Endothelial cell of umbilical vein (primary cell): ENCODE measurements at regions not wholly inside any gene's neighbourhood (a gene's known extent, or its start where the extent isn't known, plus 50 kb on each side); places are given as distances from the start of the nearest gene placed in this dataset.
A peak's percentile ranks its signal among the peaks of the same experiment; 100 is the strongest.

Experiments used
- BruUV-seq: library from RNA; stranded (reverse); fragments of 400-500 nt; replicated peaks from 2 replicates; lab custom pipeline; 2021; lab: Mats Ljungman, UMichigan
- CTCF ChIA-PET: fragments of 300-600, 350-600 bp; sonication (Branson Sonifier 250); formaldehyde crosslinking; loops from one replicate; lab custom pipeline; 2021; ENCODE audit warnings: antibody characterized with exemption, inconsistent platforms; lab: Charles Lee
- POLR2A ChIA-PET: fragments of 300-600, 350-600 bp; sonication (Branson Sonifier 250); formaldehyde crosslinking; loops from one replicate; lab custom pipeline; 2021; ENCODE audit warnings: antibody characterized with exemption, inconsistent platforms; lab: Charles Lee
- DNase-seq: peaks from one replicate; pipeline ENCODE4 v3.0.0-alpha.2; 2011; ENCODE audit warnings: low read depth, low spot score
- FAIRE-seq: peaks from 2 replicates; lab custom pipeline; 2011; peaks lifted over from hg19 to GRCh38; lab: Jason Lieb, UNC
- H2AFZ ChIP-seq: 2 replicates; pipeline ENCODE4 v1.6.0; 2012; ENCODE audit warnings: low read depth, low read length, control low read depth, inconsistent platforms
- H3K27ac ChIP-seq: 2 replicates; pipeline ENCODE4 v1.5.1; 2011; ENCODE audit warnings: low read depth, mild to moderate bottlenecking, control low read depth, low read length, moderate library complexity; ENCODE audit not compliant: insufficient read depth
- H3K27me3 ChIP-seq, 2 experiments: 2 replicates each; pipeline versions ENCODE4 v1.6.0 to v1.6.1; 2011; ENCODE audit warnings: low read length in 2 of 2, mixed read lengths in 1 of 2; ENCODE audit not compliant: control insufficient read depth in 2 of 2, insufficient read depth in 2 of 2
- H3K36me3 ChIP-seq, 2 experiments: 2 replicates in 1 of 2; 3 replicates in 1 of 2; pipeline ENCODE4 v1.5.1; 2011; ENCODE audit warnings: low read length in 2 of 2, mild to moderate bottlenecking in 1 of 2, moderate library complexity in 1 of 2; ENCODE audit not compliant: control insufficient read depth in 2 of 2, insufficient read depth in 2 of 2; ENCODE audit errors: extremely low read depth in 1 of 2
- H3K4me1 ChIP-seq: 3 replicates; pipeline ENCODE4 v1.5.1; 2011; ENCODE audit warnings: mild to moderate bottlenecking, low read length; ENCODE audit not compliant: control insufficient read depth, insufficient read depth; ENCODE audit errors: extremely low read depth
- H3K4me2 ChIP-seq: 2 replicates; pipeline ENCODE4 v1.6.1; 2011; ENCODE audit warnings: low read length, control low read depth, mixed read lengths; ENCODE audit not compliant: insufficient read depth
- H3K4me3 ChIP-seq, 3 experiments: fragments of 200-600 bp in 1 of 3; sonication (generic), shearing (Covaris generic) in 1 of 3; replicated peaks in 1 of 3; 2 replicates each; pipeline ENCODE4 v1.5.1; 2011 to 2016; ENCODE audit warnings: control low read depth in 3 of 3, low read length in 3 of 3, mild to moderate bottlenecking in 2 of 3, inconsistent platforms in 1 of 3, low read depth in 1 of 3, moderate library complexity in 1 of 3; ENCODE audit not compliant: insufficient read depth in 1 of 3
- H3K79me2 ChIP-seq: 2 replicates; pipeline ENCODE4 v1.6.0; 2012; ENCODE audit warnings: low read length, inconsistent platforms; ENCODE audit not compliant: control insufficient read depth, insufficient read depth
- H3K9ac ChIP-seq: replicated peaks from 2 replicates; pipeline ENCODE3; 2011; ENCODE audit warnings: low read length, control low read depth; ENCODE audit not compliant: insufficient read depth; ENCODE audit errors: extremely low read depth
- H3K9me1 ChIP-seq: replicated peaks from 3 replicates; pipeline ENCODE4 v1.6.0; 2011; ENCODE audit warnings: mild to moderate bottlenecking, low read length; ENCODE audit not compliant: control insufficient read depth, insufficient read depth; ENCODE audit errors: extremely low read depth
- H3K9me3 ChIP-seq: replicated peaks from 2 replicates; pipeline ENCODE4 v1.5.1; 2012; ENCODE audit warnings: low read length, inconsistent platforms; ENCODE audit not compliant: control insufficient read depth, insufficient read depth
- H4K20me1 ChIP-seq: replicated peaks from 2 replicates; pipeline ENCODE3; 2011; ENCODE audit warnings: mild to moderate bottlenecking, low read length; ENCODE audit not compliant: control insufficient read depth, insufficient read depth; ENCODE audit errors: extremely low read depth
- EZH2 ChIP-seq: IDR thresholded peaks from 2 replicates; pipeline ENCODE4 v1.6.1; 2012; ENCODE audit warnings: borderline replicate concordance, low read depth, mild to moderate bottlenecking, moderate library complexity, low read length, inconsistent platforms; ENCODE audit not compliant: severe bottlenecking
- FOS ChIP-seq: IDR thresholded peaks from 2 replicates; pipeline ENCODE4 v1.6.1; 2011; ENCODE audit warnings: mild to moderate bottlenecking, low read length, moderate library complexity, borderline replicate concordance; ENCODE audit not compliant: insufficient read depth
- GATA2 ChIP-seq: IDR thresholded peaks from 2 replicates; pipeline ENCODE4 v1.7.0; 2011; ENCODE audit warnings: low read depth, mild to moderate bottlenecking, moderate library complexity, mixed read lengths, low read length; ENCODE audit not compliant: insufficient read length, insufficient read depth
- JUN ChIP-seq: IDR thresholded peaks from 2 replicates; pipeline ENCODE4 v1.6.1; 2011; ENCODE audit warnings: borderline replicate concordance, low read depth; ENCODE audit not compliant: insufficient read length, insufficient read depth
- MYC ChIP-seq: IDR thresholded peaks from one replicate; pipeline ENCODE4 v1.6.1; 2011; ENCODE audit warnings: mild to moderate bottlenecking, low read depth, low read length
- POLR2A ChIP-seq: IDR thresholded peaks from 2 replicates; pipeline ENCODE4 v1.6.1; 2012; ENCODE audit warnings: low read depth, mild to moderate bottlenecking, control low read depth, low read length
- POLR2AphosphoS5 ChIP-seq: IDR thresholded peaks from 2 replicates; pipeline ENCODE4 v1.6.1; 2012; ENCODE audit warnings: low read depth, mild to moderate bottlenecking, control low read depth, low read length, moderate library complexity; ENCODE audit not compliant: insufficient read depth
- dilution Hi-C: fragments of 300-500 bp; cut with MboI; formaldehyde crosslinking; loops from one replicate; pipeline ENCODE4 v1.15.0; 2019; ENCODE audit warnings: low sequenced_read_pairs; ENCODE audit not compliant: extremely low pct_ligation_motif_present
- intact Hi-C: fragments of 100-400 bp; cut with micrococcal nuclease; formaldehyde crosslinking; loops from one replicate; pipeline ENCODE4 v1.10.0; 2022
- TF ChIP-seq, protein P1 (sequence below): IDR thresholded peaks from 2 replicates; pipeline ENCODE4 v1.6.1; 2011; ENCODE audit not compliant: insufficient read depth, insufficient read length
- TF ChIP-seq, protein P2 (sequence below), 2 donors: IDR thresholded peaks; 1 replicate in 1 of 2; 2 replicates in 1 of 2; pipeline ENCODE4 v1.5.1; 2011; ENCODE audit warnings: low read length in 2 of 2, mild to moderate bottlenecking in 2 of 2, moderate library complexity in 2 of 2, control low read depth in 1 of 2, inconsistent platforms in 1 of 2, low read depth in 1 of 2; ENCODE audit not compliant: insufficient read depth in 1 of 2; ENCODE audit errors: extremely low read depth in 1 of 2

- no peak for FAIRE-seq
- no peak for DNase-seq
- POLR2A ChIA-PET = no interaction called here
Measured at GRCh38 chr13:104522235-104523072, 1456.2 kb upstream of the SLC10A2 start.

DNA sequence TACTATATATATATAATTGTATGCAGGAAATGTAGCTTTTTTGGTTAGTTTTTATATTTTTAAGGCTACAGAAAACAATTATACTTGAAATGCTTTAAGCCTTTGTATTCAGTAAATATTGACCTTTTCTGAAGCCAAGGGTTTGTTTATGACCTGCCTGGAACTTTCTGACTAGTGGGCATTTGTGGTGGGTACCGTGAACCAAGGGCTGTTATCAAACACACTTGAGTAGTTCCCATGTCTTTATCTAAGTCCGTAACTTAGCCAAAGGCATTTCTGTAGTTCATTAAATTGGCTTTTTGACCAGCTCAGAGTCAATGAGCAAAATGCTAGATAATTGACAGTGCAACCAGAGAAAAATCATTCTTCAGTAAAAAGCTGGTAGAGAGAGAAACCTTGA lies 1444.2 kb upstream of the SLC10A2 start:
- CTCF ChIA-PET = interaction anchor here (2.9 kb wide), 1 partner anchor 61 kb away, joined by 8 read pairs; no protein-coding TSS in a partner anchor
- DNase-seq (no peak), FAIRE-seq (peak; percentile 4)
- Histone ChIP-seq H3K27ac (no peak overlapping the region), H3K9ac (no peak overlapping the region), H3K27me3 (no peaks in the 10 kb centered on the region), H3K36me3 (no peaks in the 10 kb centered on the region), H3K79me2 (no peaks in the 10 kb centered on the region), H3K4me1 (no peaks in the 10 kb centered on the region), H4K20me1 (no peaks in the 10 kb centered on the region), H3K4me3 (no peak overlapping the region), H3K9me3 (no peaks in the 10 kb centered on the region), H3K4me2 (no peak overlapping the region), H2AFZ (no peak overlapping the region), H3K9me1 (no peaks in the 10 kb centered on the region)
- BruUV-seq = no TSS peak
- intact Hi-C loops = no loop called here
- TF ChIP-seq POLR2A (no peak), JUN (no peak), MYC (no peak), GATA2 (no peak), FOS (no peak), POLR2AphosphoS5 (no peak), EZH2 (no peak)
- TF ChIP-seq, protein P1, sequence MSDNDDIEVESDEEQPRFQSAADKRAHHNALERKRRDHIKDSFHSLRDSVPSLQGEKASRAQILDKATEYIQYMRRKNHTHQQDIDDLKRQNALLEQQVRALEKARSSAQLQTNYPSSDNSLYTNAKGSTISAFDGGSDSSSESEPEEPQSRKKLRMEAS = no peak
- TF ChIP-seq, protein P2, sequence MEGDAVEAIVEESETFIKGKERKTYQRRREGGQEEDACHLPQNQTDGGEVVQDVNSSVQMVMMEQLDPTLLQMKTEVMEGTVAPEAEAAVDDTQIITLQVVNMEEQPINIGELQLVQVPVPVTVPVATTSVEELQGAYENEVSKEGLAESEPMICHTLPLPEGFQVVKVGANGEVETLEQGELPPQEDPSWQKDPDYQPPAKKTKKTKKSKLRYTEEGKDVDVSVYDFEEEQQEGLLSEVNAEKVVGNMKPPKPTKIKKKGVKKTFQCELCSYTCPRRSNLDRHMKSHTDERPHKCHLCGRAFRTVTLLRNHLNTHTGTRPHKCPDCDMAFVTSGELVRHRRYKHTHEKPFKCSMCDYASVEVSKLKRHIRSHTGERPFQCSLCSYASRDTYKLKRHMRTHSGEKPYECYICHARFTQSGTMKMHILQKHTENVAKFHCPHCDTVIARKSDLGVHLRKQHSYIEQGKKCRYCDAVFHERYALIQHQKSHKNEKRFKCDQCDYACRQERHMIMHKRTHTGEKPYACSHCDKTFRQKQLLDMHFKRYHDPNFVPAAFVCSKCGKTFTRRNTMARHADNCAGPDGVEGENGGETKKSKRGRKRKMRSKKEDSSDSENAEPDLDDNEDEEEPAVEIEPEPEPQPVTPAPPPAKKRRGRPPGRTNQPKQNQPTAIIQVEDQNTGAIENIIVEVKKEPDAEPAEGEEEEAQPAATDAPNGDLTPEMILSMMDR (IDR thresholded peaks at IDR 0.05; ENCODE audit: extremely low read depth in 1 of 2, insufficient read depth in 1 of 2, low read depth in 1 of 2, low read length in 2 of 2) = no peak
- dilution Hi-C loops = no loop called here
- POLR2A ChIA-PET = no interaction called here

More at GRCh38 chr13:104522235-104523072, 1456.2 kb upstream of the SLC10A2 start:
- no peaks in the 10 kb centered on the region for H4K20me1 ChIP-seq
- no peaks in the 10 kb centered on the region for H3K79me2 ChIP-seq
- CTCF ChIA-PET = no interaction called here
- intact Hi-C loops (no loop called here), dilution Hi-C loops (no loop called here)
- H3K27ac ChIP-seq = no peak overlapping the region
- no peaks in the 10 kb centered on the region for H3K9me3 ChIP-seq
- H2AFZ ChIP-seq = no peak overlapping the region
- TF ChIP-seq FOS = no peak
- H3K27me3 ChIP-seq = no peaks in the 10 kb centered on the region
- H3K4me3 ChIP-seq = no peak overlapping the region
- H3K9ac ChIP-seq = no peak overlapping the region
- H3K4me1 ChIP-seq = no peaks in the 10 kb centered on the region
- H3K9me1 ChIP-seq = no peaks in the 10 kb centered on the region
- H3K4me2 ChIP-seq = no peak overlapping the region
- no peaks in the 10 kb centered on the region for H3K36me3 ChIP-seq
- no TSS peak for BruUV-seq
